22Rv1 (cell line): ENCODE measurements at regions not wholly inside any gene's neighbourhood (a gene's known extent, or its start where the extent isn't known, plus 50 kb on each side); places are given as distances from the start of the nearest gene placed in this dataset.

ENCODE experiments used
- H3K27ac ChIP-seq: fragments of 450-650 bp; 2 replicates; pipeline ENCODE4 v1.5.1; 2017
- ZFX ChIP-seq: fragments of 450-650 bp; IDR thresholded peaks from 2 replicates; pipeline ENCODE4 v1.6.1; 2017; ENCODE audit warnings: antibody characterized with exemption, borderline replicate concordance
- TF ChIP-seq, protein P1 (sequence below): fragments of 450-650 bp; IDR thresholded peaks from 2 replicates; pipeline ENCODE4 v1.5.1; 2017; ENCODE audit warnings: mild to moderate bottlenecking

DNA sequence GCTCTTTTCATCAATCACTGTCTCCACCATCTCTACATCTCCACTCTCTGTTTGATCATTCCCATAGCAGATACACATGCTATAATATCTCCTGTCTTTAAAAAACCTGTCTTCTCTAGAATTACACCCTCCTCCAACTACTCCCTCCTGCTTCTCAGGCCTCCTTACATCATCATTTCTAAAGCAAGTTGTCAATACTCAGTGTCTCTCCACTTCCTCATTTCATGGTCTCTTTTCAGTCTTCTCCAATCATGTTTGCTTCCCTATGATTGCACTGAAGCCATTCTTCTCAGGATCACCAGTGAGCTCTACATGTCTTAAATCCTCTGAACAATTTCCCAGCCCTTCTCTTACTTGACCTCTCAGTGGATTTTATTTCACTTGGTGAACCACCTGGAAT, 87.0 kb upstream of the ZNF280D start:
- H3K27ac ChIP-seq, result no peak overlapping the region
- TF ChIP-seq, protein P1, sequence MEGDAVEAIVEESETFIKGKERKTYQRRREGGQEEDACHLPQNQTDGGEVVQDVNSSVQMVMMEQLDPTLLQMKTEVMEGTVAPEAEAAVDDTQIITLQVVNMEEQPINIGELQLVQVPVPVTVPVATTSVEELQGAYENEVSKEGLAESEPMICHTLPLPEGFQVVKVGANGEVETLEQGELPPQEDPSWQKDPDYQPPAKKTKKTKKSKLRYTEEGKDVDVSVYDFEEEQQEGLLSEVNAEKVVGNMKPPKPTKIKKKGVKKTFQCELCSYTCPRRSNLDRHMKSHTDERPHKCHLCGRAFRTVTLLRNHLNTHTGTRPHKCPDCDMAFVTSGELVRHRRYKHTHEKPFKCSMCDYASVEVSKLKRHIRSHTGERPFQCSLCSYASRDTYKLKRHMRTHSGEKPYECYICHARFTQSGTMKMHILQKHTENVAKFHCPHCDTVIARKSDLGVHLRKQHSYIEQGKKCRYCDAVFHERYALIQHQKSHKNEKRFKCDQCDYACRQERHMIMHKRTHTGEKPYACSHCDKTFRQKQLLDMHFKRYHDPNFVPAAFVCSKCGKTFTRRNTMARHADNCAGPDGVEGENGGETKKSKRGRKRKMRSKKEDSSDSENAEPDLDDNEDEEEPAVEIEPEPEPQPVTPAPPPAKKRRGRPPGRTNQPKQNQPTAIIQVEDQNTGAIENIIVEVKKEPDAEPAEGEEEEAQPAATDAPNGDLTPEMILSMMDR, result no peak
- TF ChIP-seq ZFX, result no peak

GRCh38 chr15:56817321-56818080, 84.2 kb upstream of the ZNF280D start:
- no peak overlapping the region for H3K27ac ChIP-seq

DNA sequence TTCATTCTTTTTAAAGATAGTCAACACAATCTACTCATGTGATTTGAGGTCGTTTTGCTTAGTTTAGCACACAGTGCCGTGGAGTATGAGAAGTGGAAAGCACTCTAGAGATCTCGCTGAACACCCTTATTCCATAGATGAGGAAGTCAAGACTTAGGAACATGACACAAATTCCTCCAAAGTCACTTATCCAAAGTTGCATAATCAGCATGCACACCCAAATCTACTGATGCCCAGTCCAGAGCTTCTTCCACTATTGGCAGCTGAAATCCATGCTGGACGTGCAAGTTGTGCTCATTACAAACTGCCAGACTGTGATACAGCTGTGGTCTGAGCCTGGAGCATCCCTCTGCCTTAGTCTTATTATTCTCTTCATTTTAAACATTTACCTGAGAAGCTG, 83.5 kb upstream of the ZNF280D start:
- no peak overlapping the region for H3K27ac ChIP-seq
- TF ChIP-seq, protein P1, result no peak
- no peak for TF ChIP-seq ZFX

More at GRCh38 chr15:56817321-56818080, 84.2 kb upstream of the ZNF280D start:
- TF ChIP-seq, protein P1, result no peak
- no peak for TF ChIP-seq ZFX

DNA sequence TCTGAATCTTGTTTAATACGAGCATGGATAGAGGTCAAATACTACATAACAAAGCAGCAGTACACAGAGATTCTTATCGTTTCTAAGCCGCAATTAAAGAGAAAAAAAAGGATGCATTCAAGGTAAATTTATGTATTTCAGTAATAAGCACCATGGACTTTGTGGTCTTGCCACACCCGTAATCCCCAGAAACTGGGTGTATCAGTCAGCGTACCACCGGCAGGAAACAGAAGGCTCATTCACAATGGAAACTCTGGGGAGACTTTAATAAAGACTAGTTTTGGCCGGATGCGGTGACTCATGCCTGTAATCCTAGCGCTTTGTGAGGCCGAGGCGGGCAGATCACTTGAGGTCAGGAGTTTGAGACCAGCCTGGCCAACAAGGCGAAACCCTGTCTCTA, 81.9 kb upstream of the ZNF280D start:
- TF ChIP-seq, protein P1, result no peak
- no peak for TF ChIP-seq ZFX
- no peak overlapping the region for H3K27ac ChIP-seq

DNA sequence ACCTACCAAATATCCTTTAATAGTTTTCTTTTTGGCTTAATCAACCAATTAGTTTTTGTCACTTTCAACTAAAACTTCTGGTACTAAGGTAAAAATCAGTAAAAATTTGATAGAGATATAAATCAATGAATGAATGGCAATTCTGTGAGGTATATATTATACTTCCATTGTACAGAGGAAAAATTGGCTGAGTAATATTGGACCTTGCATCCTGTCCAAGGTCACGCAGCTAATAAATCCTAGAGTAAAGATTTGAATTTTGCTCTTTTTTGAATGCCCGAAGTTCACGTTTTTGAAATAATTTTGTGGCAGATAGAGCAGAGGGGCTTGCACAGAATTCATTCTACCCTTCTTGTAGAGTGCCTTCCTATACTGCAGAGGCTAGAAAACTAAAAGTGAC, 81.1 kb upstream of the ZNF280D start:
- TF ChIP-seq, protein P1, result no peak
- TF ChIP-seq ZFX, result no peak
- H3K27ac ChIP-seq, result no peak overlapping the region

DNA sequence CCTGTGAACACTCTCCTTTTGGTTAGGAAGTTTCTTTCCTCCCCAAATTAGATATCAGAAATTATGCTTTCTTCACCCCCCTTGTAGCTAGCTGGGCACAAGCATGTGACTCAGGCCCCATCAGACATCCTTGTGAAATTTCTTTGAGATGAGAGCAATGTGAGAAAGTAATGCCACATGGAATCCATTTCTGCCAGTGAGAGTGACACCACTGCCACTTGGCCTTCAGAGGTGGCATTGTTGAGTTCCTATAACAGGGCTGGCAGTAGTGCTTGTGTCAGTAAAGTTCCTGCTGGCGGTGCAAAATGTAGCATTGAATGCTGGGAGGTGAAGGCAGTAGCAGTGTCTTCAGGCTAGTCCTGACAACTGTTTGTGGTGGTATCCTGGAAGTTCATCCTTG, 80.7 kb upstream of the ZNF280D start:
- no peak overlapping the region for H3K27ac ChIP-seq
- TF ChIP-seq, protein P1, result no peak
- no peak for TF ChIP-seq ZFX

DNA sequence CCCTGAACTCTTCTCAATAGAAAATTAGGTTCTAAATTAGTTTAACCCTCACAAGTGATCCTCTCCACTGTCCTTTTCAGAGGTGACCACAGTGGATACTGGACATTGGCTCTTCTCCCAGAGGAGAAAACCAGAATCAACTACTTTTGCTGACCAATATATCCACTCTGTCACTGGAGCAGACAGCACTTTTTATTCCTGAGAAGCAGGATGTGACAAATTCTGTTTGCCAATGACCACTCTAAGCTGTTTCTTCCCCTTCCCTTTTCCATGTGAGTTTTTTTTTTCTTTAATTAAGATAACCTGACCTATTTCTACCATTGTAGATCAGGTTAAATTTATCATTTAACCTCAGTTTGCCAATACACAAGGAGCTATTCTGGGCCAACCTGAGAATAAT, 79.7 kb upstream of the ZNF280D start:
- H3K27ac ChIP-seq, result no peak overlapping the region
- no peak for TF ChIP-seq ZFX
- TF ChIP-seq, protein P1, result no peak
